GM23248 (cell line): ENCODE measurements at regions not wholly inside any gene's neighbourhood (a gene's known extent, or its start where the extent isn't known, plus 50 kb on each side); places are given as distances from the start of the nearest gene placed in this dataset.

Experiments
- EZH2 ChIP-seq: fragments of 200-600 bp; sonication (generic); IDR thresholded peaks from 2 replicates; pipeline ENCODE4 v1.6.1; 2018; ENCODE audit warnings: antibody characterized with exemption, mild to moderate bottlenecking; ENCODE audit not compliant: insufficient read depth, poor library complexity, severe bottlenecking
- EZH2phosphoT487 ChIP-seq: fragments of 200-600 bp; sonication (generic); IDR thresholded peaks from 2 replicates; pipeline ENCODE4 v1.6.1; 2018; ENCODE audit warnings: antibody characterized with exemption, moderate library complexity, mild to moderate bottlenecking, low read depth; ENCODE audit not compliant: insufficient read depth

DNA sequence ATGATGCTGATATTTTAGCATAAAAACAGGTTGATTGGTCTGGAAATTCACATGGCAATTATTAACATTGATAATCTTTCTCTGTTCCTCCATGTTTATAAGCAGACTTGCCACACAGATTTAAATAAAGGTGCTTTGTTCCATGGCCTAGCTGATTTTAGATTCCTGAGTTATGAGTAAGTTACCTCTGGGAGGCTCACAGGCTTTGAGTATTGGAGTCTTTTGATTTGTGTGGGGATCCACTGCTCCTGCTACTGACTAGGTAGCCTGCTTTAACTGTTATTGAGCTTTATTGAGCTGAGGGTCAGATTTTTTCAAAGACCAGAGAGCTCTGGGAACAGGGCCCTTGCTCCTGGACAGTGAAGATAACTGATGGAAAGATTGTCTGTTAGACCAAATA lies 166.1 kb downstream of the ANKRD30B start:
- TF ChIP-seq EZH2phosphoT487 (no peak), EZH2 (no peak)
